Epithelial cell of esophagus (primary cell): ENCODE measurements at regions not wholly inside any gene's neighbourhood (a gene's known extent, or its start where the extent isn't known, plus 50 kb on each side); places are given as distances from the start of the nearest gene placed in this dataset.
A peak's percentile ranks its signal among the peaks of the same experiment; 100 is the strongest.

Experiments
- DNase-seq: peaks from one replicate; pipeline ENCODE4 v3.0.0; 2010; ENCODE audit warnings: low read depth
- H3K4me3 ChIP-seq: 2 replicates; pipeline ENCODE4 v1.5.1; 2011; ENCODE audit warnings: mild to moderate bottlenecking, low read length, control low read depth
- TF ChIP-seq, protein P1 (sequence below): IDR thresholded peaks from 2 replicates; pipeline ENCODE4 v1.5.1; 2011; ENCODE audit warnings: low read depth, mild to moderate bottlenecking, low read length, control low read depth, inconsistent platforms; ENCODE audit not compliant: insufficient read depth; ENCODE audit errors: missing control alignments

GRCh38 chr2:66236816-66237802 is 197.8 kb upstream of the MEIS1 start:
- peak; percentile 3 for DNase-seq
- H3K4me3 ChIP-seq, result no peak overlapping the region
- TF ChIP-seq, protein P1, sequence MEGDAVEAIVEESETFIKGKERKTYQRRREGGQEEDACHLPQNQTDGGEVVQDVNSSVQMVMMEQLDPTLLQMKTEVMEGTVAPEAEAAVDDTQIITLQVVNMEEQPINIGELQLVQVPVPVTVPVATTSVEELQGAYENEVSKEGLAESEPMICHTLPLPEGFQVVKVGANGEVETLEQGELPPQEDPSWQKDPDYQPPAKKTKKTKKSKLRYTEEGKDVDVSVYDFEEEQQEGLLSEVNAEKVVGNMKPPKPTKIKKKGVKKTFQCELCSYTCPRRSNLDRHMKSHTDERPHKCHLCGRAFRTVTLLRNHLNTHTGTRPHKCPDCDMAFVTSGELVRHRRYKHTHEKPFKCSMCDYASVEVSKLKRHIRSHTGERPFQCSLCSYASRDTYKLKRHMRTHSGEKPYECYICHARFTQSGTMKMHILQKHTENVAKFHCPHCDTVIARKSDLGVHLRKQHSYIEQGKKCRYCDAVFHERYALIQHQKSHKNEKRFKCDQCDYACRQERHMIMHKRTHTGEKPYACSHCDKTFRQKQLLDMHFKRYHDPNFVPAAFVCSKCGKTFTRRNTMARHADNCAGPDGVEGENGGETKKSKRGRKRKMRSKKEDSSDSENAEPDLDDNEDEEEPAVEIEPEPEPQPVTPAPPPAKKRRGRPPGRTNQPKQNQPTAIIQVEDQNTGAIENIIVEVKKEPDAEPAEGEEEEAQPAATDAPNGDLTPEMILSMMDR, result no peak

DNA sequence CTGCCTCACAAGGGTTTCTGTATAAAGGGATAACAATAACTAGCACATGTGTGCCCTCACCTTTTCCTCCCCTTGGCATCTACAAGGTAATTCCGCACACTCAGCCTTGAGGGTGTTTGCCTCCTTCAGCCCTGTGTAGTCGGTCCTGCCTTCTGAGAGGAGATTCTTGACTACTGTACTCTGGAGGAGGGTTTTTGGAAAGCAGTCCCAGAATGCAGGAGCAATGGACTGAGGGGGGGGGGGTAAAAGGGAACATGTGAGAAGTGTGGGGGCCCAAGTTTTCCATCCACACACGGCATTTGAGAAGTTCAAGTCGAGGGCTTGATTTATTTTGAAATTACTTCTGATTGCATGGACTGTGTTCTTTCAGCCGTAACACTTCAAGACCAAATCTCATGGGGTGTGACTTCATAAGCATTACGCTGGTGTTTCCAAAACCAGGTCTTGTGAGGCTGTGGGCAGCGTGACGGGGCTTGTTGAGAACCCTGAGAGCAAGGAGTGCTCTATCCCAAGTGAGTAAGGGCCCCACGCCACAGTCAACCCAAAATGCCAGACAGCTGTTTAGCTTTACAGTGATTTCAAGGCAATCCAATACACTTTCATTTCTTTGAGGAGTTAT is 198.7 kb upstream of the MEIS1 start:
- no peak for DNase-seq
- no peak overlapping the region for H3K4me3 ChIP-seq
- TF ChIP-seq, protein P1, result no peak

- TF ChIP-seq, protein P1, result no peak
- H3K4me3 ChIP-seq, result no peak overlapping the region
- DNase-seq, result no peak
These were observed 199.5 kb upstream of the MEIS1 start for GRCh38 chr2:66235428-66235827.

DNA sequence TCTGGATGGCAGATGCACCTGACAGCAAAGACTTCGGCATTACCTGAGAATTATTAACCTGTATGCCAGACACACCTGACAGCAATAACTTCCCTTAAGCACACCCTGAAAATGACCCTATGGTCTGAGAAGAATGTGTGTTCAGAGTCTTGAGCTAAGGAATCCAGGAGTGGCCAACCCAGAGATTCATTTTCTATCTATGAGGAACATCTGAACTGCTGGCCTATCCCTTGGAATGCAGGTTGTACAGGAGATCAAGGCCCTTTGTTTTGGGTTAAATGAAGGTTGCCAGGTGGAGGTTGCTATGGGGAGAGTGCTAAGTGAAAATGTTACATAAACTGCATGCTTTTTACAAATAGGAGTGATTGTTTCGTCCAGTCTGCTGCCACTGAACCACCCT is 200.9 kb upstream of the MEIS1 start:
- TF ChIP-seq, protein P1, result no peak
- no peak overlapping the region for H3K4me3 ChIP-seq
- DNase-seq, result no peak

GRCh38 chr2:66228128-66228547 is 206.8 kb upstream of the MEIS1 start:
- TF ChIP-seq, protein P1, result no peak
- DNase-seq, result no peak
- H3K4me3 ChIP-seq, result no peak overlapping the region

DNA sequence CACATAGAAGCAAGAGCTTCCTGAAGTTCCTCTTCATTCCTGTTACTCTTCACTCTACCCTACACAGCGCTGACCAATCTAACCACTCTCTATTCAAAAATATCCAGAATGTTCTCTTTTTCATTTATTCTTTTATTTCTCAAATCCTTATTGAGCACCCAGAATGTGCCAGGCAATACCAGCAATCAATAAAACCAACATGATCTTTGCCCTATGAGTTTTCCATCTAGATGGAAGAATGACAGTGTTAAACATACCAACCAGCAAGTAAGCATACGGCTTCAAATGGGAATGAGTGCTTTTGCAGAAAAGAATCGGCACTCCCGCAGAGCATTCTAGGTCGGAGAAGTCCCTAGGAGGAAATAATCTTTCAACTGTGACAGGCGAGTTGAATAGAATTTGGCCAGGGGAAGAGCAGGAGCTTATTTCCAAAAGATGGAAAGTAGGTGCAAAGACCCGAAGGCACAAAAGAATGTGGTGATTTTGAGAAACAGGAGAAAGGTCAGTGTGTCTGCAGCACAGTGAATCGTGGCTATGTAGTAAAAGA is 217.8 kb upstream of the MEIS1 start:
- DNase-seq, result no peak
- TF ChIP-seq, protein P1, result no peak
- H3K4me3 ChIP-seq, result no peak overlapping the region
